ENCODE measurements at regions not wholly inside any gene's neighbourhood (a gene's known extent, or its start where the extent isn't known, plus 50 kb on each side); places are given as distances from the start of the nearest gene placed in this dataset.

GRCh38 chr10:131646551-131647525 lies 254.0 kb upstream of the PPP2R2D start:
- no peak for DNase-seq (ENCODE audit: low read depth in 1 of 2, low spot score in 1 of 2)

- DNase-seq (ENCODE audit: low read depth in 1 of 2, low spot score in 1 of 2): no peak
Measured at GRCh38 chr10:131647789-131648188, 253.0 kb upstream of the PPP2R2D start.

- no peak for DNase-seq (ENCODE audit: low read depth in 1 of 2, low spot score in 1 of 2)
Measured at GRCh38 chr10:131648386-131649020, 252.3 kb upstream of the PPP2R2D start.

- DNase-seq (ENCODE audit: low read depth in 1 of 2, low spot score in 1 of 2): no peak
Measured at GRCh38 chr10:131649617-131650016, 251.2 kb upstream of the PPP2R2D start.

- DNase-seq (ENCODE audit: low read depth in 1 of 2, low spot score in 1 of 2): no peak
Measured at GRCh38 chr10:131650169-131650705, 250.6 kb upstream of the PPP2R2D start.

GRCh38 chr10:131650771-131651673 lies 249.8 kb upstream of the PPP2R2D start:
- no peak for DNase-seq (ENCODE audit: low read depth in 1 of 2, low spot score in 1 of 2)

GRCh38 chr10:131651674-131652437 lies 249.0 kb upstream of the PPP2R2D start:
- no peak for DNase-seq (ENCODE audit: low read depth in 1 of 2, low spot score in 1 of 2)

GRCh38 chr10:131652438-131653139 lies 248.2 kb upstream of the PPP2R2D start:
- DNase-seq (ENCODE audit: low read depth in 1 of 2, low spot score in 1 of 2): no peak

GRCh38 chr10:131653140-131653539 lies 247.7 kb upstream of the PPP2R2D start:
- no peak for DNase-seq (ENCODE audit: low read depth in 1 of 2, low spot score in 1 of 2)

GRCh38 chr10:131653554-131654470 lies 247.0 kb upstream of the PPP2R2D start:
- DNase-seq (ENCODE audit: low read depth in 1 of 2, low spot score in 1 of 2): no peak

- no peak for DNase-seq (ENCODE audit: low read depth in 1 of 2, low spot score in 1 of 2)
Measured at GRCh38 chr10:131654471-131655087, 246.2 kb upstream of the PPP2R2D start.

GRCh38 chr10:131655101-131655849 lies 245.5 kb upstream of the PPP2R2D start:
- no peak for DNase-seq (ENCODE audit: low read depth in 1 of 2, low spot score in 1 of 2)

- DNase-seq (ENCODE audit: low read depth in 1 of 2, low spot score in 1 of 2): no peak
Measured at GRCh38 chr10:131656009-131656408, 244.8 kb upstream of the PPP2R2D start.

GRCh38 chr10:131656431-131656841 lies 244.4 kb upstream of the PPP2R2D start:
- no peak for DNase-seq (ENCODE audit: low read depth in 1 of 2, low spot score in 1 of 2)

- no peak for DNase-seq (ENCODE audit: low read depth in 1 of 2, low spot score in 1 of 2)
Measured at GRCh38 chr10:131657318-131657984, 243.4 kb upstream of the PPP2R2D start.

GRCh38 chr10:131657985-131658330 lies 242.8 kb upstream of the PPP2R2D start:
- DNase-seq (ENCODE audit: low read depth in 1 of 2, low spot score in 1 of 2): no peak

Data from stimulated activated CD4-positive, alpha-beta T cell treated with anti-CD3 and anti-CD28 coated beads, Interleukin-15, amount 100 ng/mL, for 1 hour (primary cell).